Stimulated activated naive CD8-positive, alpha-beta T cell treated with anti-CD3 and anti-CD28 coated beads, Interleukin-15, Interleukin-2, amounts not matched to agents 100 ng/mL and 50 ng/mL, for 24 hours (primary cell): ENCODE measurements at regions not wholly inside any gene's neighbourhood (a gene's known extent, or its start where the extent isn't known, plus 50 kb on each side); places are given as distances from the start of the nearest gene placed in this dataset.

Experiments
- H3K27ac Mint-ChIP-seq: one replicate; pipeline ENCODE4 v1.8.0; 2021; ENCODE audit warnings: mild to moderate bottlenecking, mixed read lengths
- H3K27me3 Mint-ChIP-seq: one replicate; pipeline ENCODE4 v1.8.0; 2021; ENCODE audit warnings: mixed read lengths
- H3K36me3 Mint-ChIP-seq: one replicate; pipeline ENCODE4 v1.8.0; 2021; ENCODE audit warnings: low read depth, mixed read lengths
- H3K4me1 Mint-ChIP-seq: one replicate; pipeline ENCODE4 v1.8.0; 2021; ENCODE audit warnings: low read depth, mixed read lengths
- H3K4me3 Mint-ChIP-seq: one replicate; pipeline ENCODE4 v1.8.0; 2021; ENCODE audit warnings: mild to moderate bottlenecking, mixed read lengths
- H3K9me3 Mint-ChIP-seq: one replicate; pipeline ENCODE4 v1.8.0; 2021; ENCODE audit warnings: mixed read lengths

GRCh38 chrX:5236749-5237148 is 991.9 kb downstream of the NLGN4X start:
- Mint-ChIP-seq H3K9me3 (peaks cover 3% of the 10 kb centered on the region), H3K36me3 (no peaks in the 10 kb centered on the region), H3K27ac (no peak overlapping the region), H3K27me3 (no peaks in the 10 kb centered on the region), H3K4me1 (no peaks in the 10 kb centered on the region), H3K4me3 (no peak overlapping the region)

- H3K36me3 Mint-ChIP-seq = no peaks in the 10 kb centered on the region
- H3K27ac Mint-ChIP-seq = no peak overlapping the region
- no peak overlapping the region for H3K4me3 Mint-ChIP-seq
- no peaks in the 10 kb centered on the region for H3K4me1 Mint-ChIP-seq
- H3K27me3 Mint-ChIP-seq = no peaks in the 10 kb centered on the region
- peaks cover 3% of the 10 kb centered on the region for H3K9me3 Mint-ChIP-seq
These were observed 992.6 kb downstream of the NLGN4X start for GRCh38 chrX:5236096-5236495.

GRCh38 chrX:5233830-5234229 is 994.8 kb downstream of the NLGN4X start:
- Mint-ChIP-seq H3K27ac (no peak overlapping the region), H3K36me3 (no peaks in the 10 kb centered on the region), H3K4me1 (no peaks in the 10 kb centered on the region), H3K4me3 (no peak overlapping the region), H3K9me3 (peaks cover 3% of the 10 kb centered on the region), H3K27me3 (no peaks in the 10 kb centered on the region)

GRCh38 chrX:5220421-5220820 is 1008.2 kb downstream of the NLGN4X start:
- no peaks in the 10 kb centered on the region for H3K36me3 Mint-ChIP-seq
- no peak overlapping the region for H3K4me3 Mint-ChIP-seq
- H3K4me1 Mint-ChIP-seq = no peaks in the 10 kb centered on the region
- H3K9me3 Mint-ChIP-seq = peaks cover 9% of the 10 kb centered on the region
- H3K27me3 Mint-ChIP-seq = no peaks in the 10 kb centered on the region
- no peak overlapping the region for H3K27ac Mint-ChIP-seq

GRCh38 chrX:5194806-5195205 is 1033.9 kb downstream of the NLGN4X start:
- Mint-ChIP-seq H3K27ac (no peak overlapping the region), H3K4me1 (no peaks in the 10 kb centered on the region), H3K9me3 (no peaks in the 10 kb centered on the region), H3K36me3 (no peaks in the 10 kb centered on the region), H3K4me3 (no peak overlapping the region), H3K27me3 (no peaks in the 10 kb centered on the region)

- Mint-ChIP-seq H3K27ac (no peak overlapping the region), H3K4me1 (no peaks in the 10 kb centered on the region), H3K36me3 (no peaks in the 10 kb centered on the region), H3K27me3 (no peaks in the 10 kb centered on the region), H3K9me3 (peaks cover 3% of the 10 kb centered on the region), H3K4me3 (no peak overlapping the region)
These were observed 1048.4 kb downstream of the NLGN4X start for GRCh38 chrX:5180135-5180741.

GRCh38 chrX:5176766-5177165 is 1051.9 kb downstream of the NLGN4X start:
- peaks cover 3% of the 10 kb centered on the region for H3K9me3 Mint-ChIP-seq
- H3K27me3 Mint-ChIP-seq = no peaks in the 10 kb centered on the region
- H3K27ac Mint-ChIP-seq = no peak overlapping the region
- H3K4me1 Mint-ChIP-seq = no peaks in the 10 kb centered on the region
- no peak overlapping the region for H3K4me3 Mint-ChIP-seq
- no peaks in the 10 kb centered on the region for H3K36me3 Mint-ChIP-seq

- Mint-ChIP-seq H3K36me3 (no peaks in the 10 kb centered on the region), H3K27ac (no peak overlapping the region), H3K4me3 (no peak overlapping the region), H3K27me3 (no peaks in the 10 kb centered on the region), H3K9me3 (no peaks in the 10 kb centered on the region), H3K4me1 (no peaks in the 10 kb centered on the region)
These were observed 1065.0 kb downstream of the NLGN4X start for GRCh38 chrX:5163663-5164062.

- Mint-ChIP-seq H3K4me1 (no peaks in the 10 kb centered on the region), H3K4me3 (no peak overlapping the region), H3K27ac (no peak overlapping the region), H3K36me3 (no peaks in the 10 kb centered on the region), H3K9me3 (no peaks in the 10 kb centered on the region), H3K27me3 (no peaks in the 10 kb centered on the region)
These were observed 1073.4 kb downstream of the NLGN4X start for GRCh38 chrX:5155301-5155700.

GRCh38 chrX:5145957-5146356 is 1082.7 kb downstream of the NLGN4X start:
- no peak overlapping the region for H3K4me3 Mint-ChIP-seq
- no peaks in the 10 kb centered on the region for H3K27me3 Mint-ChIP-seq
- no peak overlapping the region for H3K27ac Mint-ChIP-seq

GRCh38 chrX:5142644-5143043 is 1086.0 kb downstream of the NLGN4X start:
- Mint-ChIP-seq H3K27me3 (no peaks in the 10 kb centered on the region), H3K9me3 (no peaks in the 10 kb centered on the region), H3K36me3 (no peaks in the 10 kb centered on the region), H3K27ac (no peak overlapping the region), H3K4me3 (no peak overlapping the region), H3K4me1 (no peaks in the 10 kb centered on the region)

More at GRCh38 chrX:5145957-5146356, 1082.7 kb downstream of the NLGN4X start:
- H3K36me3 Mint-ChIP-seq = no peaks in the 10 kb centered on the region
- H3K9me3 Mint-ChIP-seq = no peaks in the 10 kb centered on the region
- no peaks in the 10 kb centered on the region for H3K4me1 Mint-ChIP-seq

GRCh38 chrX:5122181-5122678 is 1106.4 kb downstream of the NLGN4X start:
- no peaks in the 10 kb centered on the region for H3K9me3 Mint-ChIP-seq
- H3K4me1 Mint-ChIP-seq = no peaks in the 10 kb centered on the region
- no peak overlapping the region for H3K27ac Mint-ChIP-seq
- no peaks in the 10 kb centered on the region for H3K27me3 Mint-ChIP-seq
- H3K36me3 Mint-ChIP-seq = no peaks in the 10 kb centered on the region
- H3K4me3 Mint-ChIP-seq = no peak overlapping the region

GRCh38 chrX:5117816-5118215 is 1110.9 kb downstream of the NLGN4X start:
- no peaks in the 10 kb centered on the region for H3K27me3 Mint-ChIP-seq
- H3K4me3 Mint-ChIP-seq = no peak overlapping the region
- H3K4me1 Mint-ChIP-seq = no peaks in the 10 kb centered on the region
- no peaks in the 10 kb centered on the region for H3K36me3 Mint-ChIP-seq
- no peaks in the 10 kb centered on the region for H3K9me3 Mint-ChIP-seq
- H3K27ac Mint-ChIP-seq = no peak overlapping the region

GRCh38 chrX:5113128-5113527 is 1115.5 kb downstream of the NLGN4X start:
- Mint-ChIP-seq H3K36me3 (no peaks in the 10 kb centered on the region), H3K27me3 (no peaks in the 10 kb centered on the region)

GRCh38 chrX:5100004-5100403 is 1128.7 kb downstream of the NLGN4X start:
- Mint-ChIP-seq H3K27ac (no peak overlapping the region), H3K4me3 (no peak overlapping the region), H3K9me3 (no peaks in the 10 kb centered on the region), H3K4me1 (no peaks in the 10 kb centered on the region), H3K27me3 (no peaks in the 10 kb centered on the region), H3K36me3 (no peaks in the 10 kb centered on the region)

More at GRCh38 chrX:5113128-5113527, 1115.5 kb downstream of the NLGN4X start:
- H3K9me3 Mint-ChIP-seq = no peaks in the 10 kb centered on the region
- H3K4me1 Mint-ChIP-seq = no peaks in the 10 kb centered on the region
- no peak overlapping the region for H3K27ac Mint-ChIP-seq
- no peak overlapping the region for H3K4me3 Mint-ChIP-seq

- H3K27ac Mint-ChIP-seq = no peak overlapping the region
- no peaks in the 10 kb centered on the region for H3K27me3 Mint-ChIP-seq
- H3K36me3 Mint-ChIP-seq = no peaks in the 10 kb centered on the region
- H3K4me1 Mint-ChIP-seq = no peaks in the 10 kb centered on the region
- H3K9me3 Mint-ChIP-seq = no peaks in the 10 kb centered on the region
- no peak overlapping the region for H3K4me3 Mint-ChIP-seq
These were observed 1142.3 kb downstream of the NLGN4X start for GRCh38 chrX:5086388-5086787.
